Activated T-cell treated with anti-CD3 and anti-CD28 coated beads, Interleukin-2, amount 50 U/mL, for 24 hours (primary cell): ENCODE measurements at regions not wholly inside any gene's neighbourhood (a gene's known extent, or its start where the extent isn't known, plus 50 kb on each side); places are given as distances from the start of the nearest gene placed in this dataset.

Source experiments
- DNase-seq: peaks from one replicate; pipeline ENCODE4 v3.0.0-alpha.2; 2020
- H3K27ac Mint-ChIP-seq: 2 replicates; pipeline ENCODE4 v1.8.0; 2020; ENCODE audit warnings: mild to moderate bottlenecking, mixed read lengths
- H3K27me3 Mint-ChIP-seq: 2 replicates; pipeline ENCODE4 v1.8.0; 2020; ENCODE audit warnings: mixed read lengths
- H3K36me3 Mint-ChIP-seq: 2 replicates; pipeline ENCODE4 v1.8.0; 2020; ENCODE audit warnings: low read depth, mixed read lengths
- H3K4me1 Mint-ChIP-seq: 2 replicates; pipeline ENCODE4 v1.8.0; 2020; ENCODE audit warnings: low read depth, mixed read lengths
- H3K4me3 Mint-ChIP-seq: 2 replicates; pipeline ENCODE4 v1.8.0; 2020; ENCODE audit warnings: mild to moderate bottlenecking, moderate library complexity, mixed read lengths
- H3K9me3 Mint-ChIP-seq: 2 replicates; pipeline ENCODE4 v1.8.0; 2020; ENCODE audit warnings: mixed read lengths

DNA sequence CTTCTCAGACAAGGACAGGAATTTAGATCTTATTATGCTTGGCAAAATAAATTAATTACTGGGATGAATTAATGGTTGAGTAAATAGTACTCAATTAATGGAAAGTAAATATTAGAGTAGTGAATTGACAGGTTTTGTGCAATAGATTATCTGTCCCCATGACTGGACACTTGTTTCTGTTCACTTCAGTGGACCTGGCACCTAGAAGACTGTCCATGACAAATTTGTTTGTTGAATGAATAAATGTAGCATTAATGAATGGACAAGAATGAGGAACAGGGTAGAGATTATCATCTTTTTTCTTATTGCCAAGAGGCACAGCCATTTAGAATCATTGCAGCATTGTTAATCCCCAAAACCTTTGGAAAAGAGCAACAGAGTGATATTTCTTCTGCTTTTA is 570.0 kb upstream of the CRIM1 start:
- peaks cover 11% of the 10 kb centered on the region for H3K9me3 Mint-ChIP-seq

DNA sequence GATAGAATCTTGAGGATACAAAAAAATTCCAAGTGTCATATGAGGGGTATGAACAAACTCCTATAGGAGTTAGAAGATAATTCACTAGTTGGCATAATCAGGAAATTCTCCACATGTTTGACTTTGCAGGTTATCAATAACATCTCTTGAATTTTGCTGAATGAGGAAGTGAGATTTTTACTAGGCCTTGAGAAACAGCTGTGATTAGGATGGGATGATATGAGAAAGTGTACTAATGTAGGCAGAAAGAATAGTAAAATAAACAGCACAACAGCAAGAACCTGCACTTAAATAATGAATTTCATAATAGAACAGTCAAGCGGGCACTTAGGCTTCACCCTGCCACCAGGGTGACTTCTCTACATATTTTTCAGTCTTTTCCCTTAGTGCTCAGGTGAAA is 570.8 kb upstream of the CRIM1 start:
- peaks cover 8% of the 10 kb centered on the region for H3K9me3 Mint-ChIP-seq
- no peaks in the 10 kb centered on the region for H3K36me3 Mint-ChIP-seq
- H3K4me3 Mint-ChIP-seq = no peak overlapping the region
- DNase-seq = no peak
- H3K4me1 Mint-ChIP-seq = no peaks in the 10 kb centered on the region
- no peak overlapping the region for H3K27ac Mint-ChIP-seq
- no peaks in the 10 kb centered on the region for H3K27me3 Mint-ChIP-seq

More for the DNA sequence above, 570.0 kb upstream of the CRIM1 start:
- H3K4me3 Mint-ChIP-seq = no peak overlapping the region
- H3K27ac Mint-ChIP-seq = no peak overlapping the region
- no peak for DNase-seq
- H3K36me3 Mint-ChIP-seq = no peaks in the 10 kb centered on the region
- H3K4me1 Mint-ChIP-seq = no peaks in the 10 kb centered on the region
- no peaks in the 10 kb centered on the region for H3K27me3 Mint-ChIP-seq

DNA sequence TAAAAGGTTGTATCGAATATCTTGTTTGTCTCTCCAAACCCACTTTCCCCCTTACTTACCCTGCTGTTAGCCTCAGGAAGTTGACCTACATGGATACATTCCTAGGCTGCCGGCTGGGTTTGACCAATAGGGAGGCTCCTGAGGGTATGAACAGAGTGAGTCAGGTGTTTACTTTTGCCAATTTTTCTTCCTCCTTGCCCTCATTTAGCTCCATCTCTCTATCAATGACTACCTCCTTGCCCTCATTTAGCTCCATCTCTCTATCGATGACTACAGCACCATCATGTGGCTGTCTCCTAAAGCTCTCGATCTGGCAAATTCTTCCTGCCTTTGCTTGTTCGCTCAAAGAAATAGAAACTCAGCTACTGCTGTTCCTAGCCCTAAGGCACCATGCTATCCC is 571.9 kb upstream of the CRIM1 start:
- H3K36me3 Mint-ChIP-seq = no peaks in the 10 kb centered on the region
- DNase-seq = no peak

DNA sequence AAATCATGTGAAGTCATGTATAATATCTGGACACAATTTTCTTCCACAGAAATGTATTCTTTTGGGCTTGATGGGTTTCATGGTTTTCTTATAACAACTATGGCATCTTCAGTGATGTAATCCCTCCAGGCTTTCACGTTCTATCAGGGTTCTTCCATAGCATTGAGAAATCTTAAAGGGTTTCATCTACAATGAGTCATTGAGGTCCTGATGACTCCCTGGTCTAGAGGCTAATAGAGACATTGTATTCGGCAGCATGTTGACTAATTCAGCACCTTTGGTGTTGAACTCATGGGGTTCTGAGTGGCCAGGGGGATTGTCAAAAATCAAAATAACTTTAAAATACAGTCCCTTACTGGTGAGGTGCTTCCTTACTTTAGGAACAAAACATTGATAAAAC is 614.0 kb upstream of the CRIM1 start:
- no peak for DNase-seq
- Mint-ChIP-seq H3K4me3 (no peak overlapping the region), H3K27me3 (peaks cover 3% of the 10 kb centered on the region), H3K27ac (no peak overlapping the region), H3K4me1 (no peaks in the 10 kb centered on the region), H3K36me3 (no peaks in the 10 kb centered on the region), H3K9me3 (peaks cover 16% of the 10 kb centered on the region)

More for the DNA sequence above, 571.9 kb upstream of the CRIM1 start:
- H3K9me3 Mint-ChIP-seq = peaks cover 8% of the 10 kb centered on the region
- no peak overlapping the region for H3K27ac Mint-ChIP-seq
- no peaks in the 10 kb centered on the region for H3K27me3 Mint-ChIP-seq
- H3K4me1 Mint-ChIP-seq = no peaks in the 10 kb centered on the region
- no peak overlapping the region for H3K4me3 Mint-ChIP-seq

DNA sequence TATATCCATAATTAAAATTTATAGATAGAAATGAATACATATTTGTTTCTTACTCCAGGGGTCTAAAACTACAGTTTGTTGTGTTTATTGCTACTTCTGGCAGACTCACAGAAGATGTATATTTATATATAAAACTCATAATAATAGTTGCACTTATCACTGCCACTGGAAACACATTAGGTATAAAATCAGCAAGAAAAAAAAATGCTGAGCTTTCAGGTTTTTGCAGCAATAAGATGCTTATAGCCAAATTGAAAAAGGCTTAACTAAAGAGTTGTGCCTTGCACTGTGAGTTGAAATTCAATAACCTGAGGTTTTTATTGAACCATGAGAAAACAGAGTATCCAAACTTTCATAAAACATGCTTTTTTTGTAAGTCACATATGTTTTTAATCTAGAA is 623.9 kb upstream of the CRIM1 start:
- Mint-ChIP-seq H3K4me1 (no peaks in the 10 kb centered on the region), H3K36me3 (no peaks in the 10 kb centered on the region), H3K27ac (no peak overlapping the region), H3K4me3 (no peak overlapping the region), H3K27me3 (peaks cover 3% of the 10 kb centered on the region), H3K9me3 (peaks cover 5% of the 10 kb centered on the region)
- DNase-seq = no peak

DNA sequence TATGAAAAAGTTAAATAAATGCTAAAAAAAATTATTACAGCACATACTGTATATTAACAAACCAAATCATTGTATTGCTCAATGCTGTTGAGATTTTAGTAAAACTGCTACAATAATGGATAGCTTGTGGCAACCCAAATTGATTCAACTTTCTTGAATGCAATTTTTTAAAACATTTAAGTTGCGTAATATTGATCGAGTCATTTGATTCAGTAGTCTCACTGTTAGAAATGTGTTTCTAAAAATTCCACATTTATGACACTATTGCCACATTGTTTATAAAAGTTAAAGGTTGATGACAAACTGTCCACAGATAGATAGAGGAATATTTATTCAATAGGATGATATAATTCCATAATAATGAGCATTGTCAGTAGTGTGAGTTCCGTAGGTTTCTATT is 640.7 kb upstream of the CRIM1 start:
- DNase-seq = no peak
- Mint-ChIP-seq H3K4me1 (no peaks in the 10 kb centered on the region), H3K4me3 (no peak overlapping the region), H3K27me3 (peaks cover 8% of the 10 kb centered on the region), H3K36me3 (no peaks in the 10 kb centered on the region), H3K9me3 (no peaks in the 10 kb centered on the region), H3K27ac (no peak overlapping the region)

DNA sequence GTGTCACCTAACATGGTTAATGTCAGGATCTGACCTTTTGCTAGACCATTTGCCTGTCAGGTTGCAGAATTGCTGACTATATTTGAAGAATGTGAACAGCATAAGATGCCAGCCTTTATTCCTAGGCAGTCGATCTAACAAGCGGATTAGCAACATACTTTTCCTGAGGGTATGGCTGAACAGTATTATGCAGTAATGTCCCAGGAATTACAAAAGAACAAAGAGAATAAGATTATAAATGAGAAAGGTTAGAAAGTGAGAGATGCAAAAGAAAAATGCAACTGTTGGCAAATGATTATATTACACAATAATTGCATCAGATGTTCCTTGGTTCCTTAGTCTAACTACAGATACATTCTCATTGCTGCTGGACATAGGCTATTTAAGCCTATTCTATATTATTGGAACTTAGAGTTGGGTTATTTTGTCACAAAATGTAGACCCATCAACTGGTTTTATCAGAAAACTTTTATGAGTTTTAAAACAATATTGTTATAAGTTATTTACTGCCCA is 647.1 kb upstream of the CRIM1 start:
- DNase-seq = no peak
- H3K27ac Mint-ChIP-seq = no peak overlapping the region
- H3K27me3 Mint-ChIP-seq = no peaks in the 10 kb centered on the region
- H3K9me3 Mint-ChIP-seq = no peaks in the 10 kb centered on the region
- H3K36me3 Mint-ChIP-seq = no peaks in the 10 kb centered on the region
- H3K4me1 Mint-ChIP-seq = no peaks in the 10 kb centered on the region
- no peak overlapping the region for H3K4me3 Mint-ChIP-seq

DNA sequence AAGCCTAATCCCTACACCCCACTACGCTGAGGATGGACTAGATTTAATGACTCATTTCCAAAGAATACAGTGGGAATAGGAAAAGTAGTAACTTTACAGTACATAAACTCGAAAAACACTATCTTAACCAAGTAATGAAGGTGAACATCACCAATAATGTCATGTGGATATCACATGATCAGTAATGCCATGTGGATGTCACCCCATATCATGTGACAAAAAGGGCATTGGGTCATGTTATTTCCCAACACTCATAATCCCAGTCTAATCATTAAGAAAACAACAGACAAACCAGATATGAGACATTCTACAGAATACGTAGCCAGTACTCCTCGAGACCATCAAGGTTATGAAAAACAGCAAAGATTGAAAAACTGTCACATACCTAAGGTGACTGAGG is 667.3 kb upstream of the CRIM1 start:
- Mint-ChIP-seq H3K9me3 (no peaks in the 10 kb centered on the region), H3K4me3 (no peak overlapping the region), H3K27ac (no peak overlapping the region), H3K4me1 (no peaks in the 10 kb centered on the region), H3K36me3 (no peaks in the 10 kb centered on the region), H3K27me3 (no peaks in the 10 kb centered on the region)
- DNase-seq = no peak

DNA sequence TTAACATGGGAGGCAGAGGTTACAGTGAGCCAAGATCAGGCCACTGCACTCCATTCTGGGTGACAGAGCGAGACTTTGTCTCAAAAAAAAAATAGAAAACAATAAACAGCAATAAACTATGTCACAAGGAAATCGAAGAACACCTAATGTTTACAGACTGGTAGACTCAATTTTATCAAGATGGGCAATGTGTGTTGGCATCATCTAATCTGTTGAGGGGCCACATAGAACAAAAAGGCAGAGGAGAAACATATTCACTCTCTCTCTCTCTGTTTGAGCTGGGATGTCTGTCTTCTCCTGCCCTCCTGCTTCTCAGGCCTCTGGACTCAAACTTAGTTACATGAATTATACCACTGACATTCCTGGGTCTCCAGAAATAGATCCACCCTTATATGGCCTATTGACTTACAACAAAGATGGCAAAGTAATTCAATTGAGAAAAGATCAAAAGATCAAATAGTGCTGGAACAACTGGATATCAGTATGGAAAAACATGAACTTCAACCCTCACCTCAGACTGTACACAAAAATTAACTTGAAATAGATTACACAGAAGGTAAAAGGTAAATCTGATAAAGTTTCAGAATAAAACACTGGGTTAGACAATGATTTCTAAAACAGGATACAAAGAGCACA is 703.8 kb upstream of the CRIM1 start:
- no peaks in the 10 kb centered on the region for H3K27me3 Mint-ChIP-seq
- H3K36me3 Mint-ChIP-seq = no peaks in the 10 kb centered on the region
- H3K4me1 Mint-ChIP-seq = no peaks in the 10 kb centered on the region
- no peak for DNase-seq
- H3K9me3 Mint-ChIP-seq = no peaks in the 10 kb centered on the region
- no peak overlapping the region for H3K27ac Mint-ChIP-seq
- H3K4me3 Mint-ChIP-seq = no peak overlapping the region

DNA sequence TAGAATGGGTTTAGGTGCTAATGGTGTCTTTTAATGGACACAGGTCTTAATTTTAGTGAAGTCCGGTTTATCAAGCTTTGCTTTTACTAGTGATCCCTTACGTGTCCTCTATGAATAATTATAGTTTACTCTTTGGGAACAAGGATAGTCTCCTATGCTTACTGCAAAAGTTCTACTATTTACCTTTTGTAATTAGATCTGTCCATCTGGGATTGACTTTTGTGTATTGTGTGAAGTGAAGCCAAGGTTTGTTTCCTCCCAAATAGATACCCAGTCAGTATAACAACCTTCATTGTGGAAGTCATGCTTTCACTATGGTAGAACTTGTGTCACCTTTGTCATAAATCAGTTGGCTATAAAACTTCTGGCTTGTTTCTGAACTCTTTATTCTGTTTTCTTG is 740.9 kb upstream of the CRIM1 start:
- DNase-seq = no peak
- Mint-ChIP-seq H3K9me3 (no peaks in the 10 kb centered on the region), H3K36me3 (no peaks in the 10 kb centered on the region), H3K27me3 (no peaks in the 10 kb centered on the region), H3K4me1 (no peaks in the 10 kb centered on the region), H3K27ac (no peak overlapping the region), H3K4me3 (no peak overlapping the region)

DNA sequence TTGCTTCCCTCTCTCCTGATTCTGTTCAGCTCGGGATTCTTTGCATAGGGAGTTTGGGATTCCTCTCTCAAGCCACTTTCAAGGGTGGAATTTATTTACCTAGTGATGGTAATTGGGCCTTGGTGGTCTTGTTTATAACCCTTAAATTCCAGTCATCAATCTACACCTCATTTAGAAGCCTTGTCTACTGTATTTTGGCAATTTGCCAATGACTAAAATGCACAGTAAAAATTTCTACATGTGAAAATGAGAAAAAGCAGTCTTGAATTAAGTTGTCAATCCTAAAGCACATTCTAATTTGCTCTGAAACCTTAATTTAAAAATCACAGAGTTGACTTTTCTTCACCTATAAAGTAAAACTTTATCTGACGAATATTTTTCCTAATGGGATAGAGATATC is 749.2 kb upstream of the CRIM1 start:
- Mint-ChIP-seq H3K36me3 (no peaks in the 10 kb centered on the region), H3K27ac (no peak overlapping the region), H3K9me3 (no peaks in the 10 kb centered on the region)

DNA sequence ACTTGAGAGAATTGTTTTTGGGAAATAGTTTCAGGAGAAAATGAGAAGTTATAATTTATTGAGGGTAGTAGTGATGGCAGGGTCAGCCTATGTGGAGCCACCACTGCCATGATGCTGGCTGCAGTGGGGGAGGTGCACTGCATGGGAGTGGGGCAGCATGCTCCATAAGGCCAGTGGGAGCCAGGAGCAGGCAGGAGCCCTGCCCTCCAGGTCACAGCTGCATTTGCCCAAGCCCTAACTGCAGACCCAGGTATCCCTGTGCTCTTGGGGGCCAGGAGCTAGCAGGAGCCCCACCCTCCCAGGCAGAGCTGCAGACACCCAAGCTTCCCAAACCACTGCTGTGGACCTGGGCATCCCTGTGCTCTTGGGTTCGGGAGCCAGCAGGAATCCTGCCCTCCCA is 757.3 kb upstream of the CRIM1 start:
- Mint-ChIP-seq H3K27me3 (no peaks in the 10 kb centered on the region), H3K4me1 (no peaks in the 10 kb centered on the region)
- DNase-seq = no peak

More for the DNA sequence above, 749.2 kb upstream of the CRIM1 start:
- Mint-ChIP-seq H3K4me3 (no peak overlapping the region), H3K27me3 (no peaks in the 10 kb centered on the region), H3K4me1 (no peaks in the 10 kb centered on the region)
- DNase-seq = no peak

DNA sequence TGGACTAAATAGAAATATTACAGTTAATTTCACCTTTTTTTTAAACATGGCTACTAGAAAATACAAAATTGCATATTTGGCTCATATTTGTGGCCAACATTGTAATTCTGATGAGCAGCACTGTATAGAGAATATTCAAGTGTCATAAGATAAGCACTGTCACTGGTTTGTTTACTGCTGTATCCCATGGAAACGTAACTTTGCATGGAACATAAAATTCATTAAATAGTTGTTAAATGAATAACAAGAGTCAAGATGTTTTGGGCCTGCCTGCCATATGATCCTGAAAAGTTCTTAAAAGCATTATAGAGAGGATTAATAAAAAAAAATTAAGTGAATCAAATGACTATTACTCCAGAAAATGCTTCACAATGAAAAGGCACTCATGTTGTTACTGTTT is 763.7 kb upstream of the CRIM1 start:
- H3K4me1 Mint-ChIP-seq = no peaks in the 10 kb centered on the region
- H3K36me3 Mint-ChIP-seq = no peaks in the 10 kb centered on the region
- peaks cover under 1% of the 10 kb centered on the region for H3K9me3 Mint-ChIP-seq
- H3K4me3 Mint-ChIP-seq = no peak overlapping the region
- DNase-seq = no peak
- no peak overlapping the region for H3K27ac Mint-ChIP-seq
- H3K27me3 Mint-ChIP-seq = no peaks in the 10 kb centered on the region

More for the DNA sequence above, 757.3 kb upstream of the CRIM1 start:
- no peak overlapping the region for H3K27ac Mint-ChIP-seq
- no peak overlapping the region for H3K4me3 Mint-ChIP-seq
- no peaks in the 10 kb centered on the region for H3K36me3 Mint-ChIP-seq
- peaks cover 7% of the 10 kb centered on the region for H3K9me3 Mint-ChIP-seq

DNA sequence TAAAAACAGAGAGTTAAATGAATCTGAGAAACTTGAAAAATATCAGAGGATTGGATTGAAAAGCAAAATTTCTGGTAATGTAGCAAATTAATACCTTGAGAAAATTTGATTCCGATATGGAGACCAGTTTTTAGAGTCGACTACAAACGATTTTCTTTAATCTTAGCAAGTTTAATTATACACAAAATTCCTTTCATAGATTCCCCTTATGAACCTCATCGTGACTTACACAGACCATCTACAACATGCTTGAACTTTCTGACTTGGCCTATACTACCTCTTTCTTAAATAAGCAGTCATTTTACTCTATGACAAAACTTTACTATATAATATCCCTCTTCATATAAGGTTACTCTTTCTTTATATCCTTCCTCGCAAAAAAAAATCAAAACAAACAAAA is 769.6 kb upstream of the CRIM1 start:
- H3K9me3 Mint-ChIP-seq = peaks cover 8% of the 10 kb centered on the region
- no peak overlapping the region for H3K27ac Mint-ChIP-seq
- no peaks in the 10 kb centered on the region for H3K4me1 Mint-ChIP-seq
- no peak for DNase-seq
- H3K36me3 Mint-ChIP-seq = no peaks in the 10 kb centered on the region
- H3K27me3 Mint-ChIP-seq = no peaks in the 10 kb centered on the region
- H3K4me3 Mint-ChIP-seq = no peak overlapping the region

DNA sequence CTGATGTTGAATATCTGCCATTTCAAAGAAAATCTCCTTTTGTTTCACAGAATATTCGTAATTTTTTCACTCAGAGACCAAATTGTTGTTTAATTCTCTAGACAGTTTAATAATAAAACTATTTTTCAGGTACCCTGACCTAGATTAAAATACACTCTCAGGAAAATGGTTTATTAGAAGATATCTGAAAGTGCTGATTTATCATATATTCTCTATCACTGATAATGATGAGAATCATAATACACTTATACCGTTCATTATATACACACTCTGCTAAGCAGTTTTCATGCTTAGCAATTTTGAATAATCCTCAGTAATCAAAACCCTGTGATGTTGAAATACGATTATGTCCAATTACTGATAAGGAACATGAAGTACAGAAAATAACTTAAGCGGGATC is 772.9 kb upstream of the CRIM1 start:
- no peak for DNase-seq
- no peaks in the 10 kb centered on the region for H3K36me3 Mint-ChIP-seq

DNA sequence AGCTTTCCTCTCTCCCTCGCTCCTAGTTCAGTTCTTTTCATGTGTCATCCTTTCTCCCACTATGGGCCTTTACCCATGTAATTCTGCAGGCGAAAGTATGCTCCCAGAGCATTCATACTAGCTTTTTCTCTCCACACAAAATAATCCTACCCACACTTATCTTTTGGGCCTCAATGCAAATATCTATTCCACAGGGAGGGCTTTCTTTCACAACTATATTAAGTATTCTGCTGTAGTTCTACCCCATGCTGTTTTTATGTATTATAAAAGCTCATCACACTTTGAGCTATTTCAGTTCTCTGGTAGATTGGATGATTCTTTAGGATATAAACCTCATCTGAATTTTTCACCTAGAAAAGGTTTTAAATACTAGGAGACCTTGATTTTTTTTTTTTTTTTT is 774.6 kb upstream of the CRIM1 start:
- Mint-ChIP-seq H3K27ac (no peak overlapping the region), H3K9me3 (peaks cover under 1% of the 10 kb centered on the region), H3K36me3 (no peaks in the 10 kb centered on the region), H3K27me3 (no peaks in the 10 kb centered on the region), H3K4me1 (no peaks in the 10 kb centered on the region), H3K4me3 (no peak overlapping the region)
- no peak for DNase-seq

More for the DNA sequence above, 772.9 kb upstream of the CRIM1 start:
- Mint-ChIP-seq H3K9me3 (peaks cover 8% of the 10 kb centered on the region), H3K4me1 (no peaks in the 10 kb centered on the region), H3K4me3 (no peak overlapping the region), H3K27ac (no peak overlapping the region), H3K27me3 (no peaks in the 10 kb centered on the region)
